A673 (cell line): ENCODE measurements at regions not wholly inside any gene's neighbourhood (a gene's known extent, or its start where the extent isn't known, plus 50 kb on each side); places are given as distances from the start of the nearest gene placed in this dataset.

Experiments used
- CTCF ChIP-seq: fragments of 300-800, 200-600 bp; sonication (generic); conservative IDR thresholded peaks from 2 replicates; pipeline ENCODE4 v1.5.1; 2017; ENCODE audit warnings: low read depth, mild to moderate bottlenecking, antibody characterized with exemption, low read length, moderate library complexity, mixed read lengths
- EZH2 ChIP-seq: fragments of 200-600 bp; sonication (generic); IDR thresholded peaks from 2 replicates; pipeline ENCODE4 v1.6.1; 2017; ENCODE audit warnings: borderline replicate concordance, low read depth, mild to moderate bottlenecking, mixed read lengths, antibody characterized with exemption, low read length; ENCODE audit not compliant: poor library complexity, severe bottlenecking

GRCh38 chr9:73474002-73474600 lies 322.4 kb downstream of the ANXA1 start:
- TF ChIP-seq CTCF (no peak), EZH2 (no peak)
